ENCODE measurements at regions not wholly inside any gene's neighbourhood (a gene's known extent, or its start where the extent isn't known, plus 50 kb on each side); places are given as distances from the start of the nearest gene placed in this dataset.

DNA sequence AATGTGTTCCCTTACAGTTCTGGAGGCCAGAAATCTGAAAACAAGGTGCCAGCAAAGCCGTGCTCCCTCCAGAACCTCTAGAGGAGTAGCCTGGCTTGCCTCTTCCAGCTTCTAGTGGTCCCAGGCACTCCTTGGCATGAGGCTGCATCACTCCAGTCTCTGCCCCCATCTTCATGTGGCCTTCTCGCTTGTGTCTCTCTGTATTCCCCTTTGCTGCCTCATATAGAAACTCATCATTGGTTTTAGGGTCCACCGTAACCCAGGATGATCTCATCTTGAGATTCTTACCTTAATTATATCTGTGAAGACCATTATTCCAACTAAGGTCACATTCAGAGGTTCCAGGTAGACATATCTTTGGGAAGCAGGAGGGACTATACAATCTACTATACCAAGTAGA lies 182.4 kb downstream of the SKIDA1 start:
- TF ChIP-seq EZH2 (IDR thresholded peaks at IDR 0.05; ENCODE audit: borderline replicate concordance, insufficient read depth, low read length, poor library complexity, severe bottlenecking) (no peak), CTCF (IDR thresholded peaks at IDR 0.05; ENCODE audit: poor library complexity, severe bottlenecking) (no peak), POLR2AphosphoS5 (IDR thresholded peaks at IDR 0.05) (no peak), SMC3 (conservative IDR thresholded peaks at IDR 0.05; ENCODE audit: poor library complexity) (no peak)
- TF ChIP-seq, protein P1, sequence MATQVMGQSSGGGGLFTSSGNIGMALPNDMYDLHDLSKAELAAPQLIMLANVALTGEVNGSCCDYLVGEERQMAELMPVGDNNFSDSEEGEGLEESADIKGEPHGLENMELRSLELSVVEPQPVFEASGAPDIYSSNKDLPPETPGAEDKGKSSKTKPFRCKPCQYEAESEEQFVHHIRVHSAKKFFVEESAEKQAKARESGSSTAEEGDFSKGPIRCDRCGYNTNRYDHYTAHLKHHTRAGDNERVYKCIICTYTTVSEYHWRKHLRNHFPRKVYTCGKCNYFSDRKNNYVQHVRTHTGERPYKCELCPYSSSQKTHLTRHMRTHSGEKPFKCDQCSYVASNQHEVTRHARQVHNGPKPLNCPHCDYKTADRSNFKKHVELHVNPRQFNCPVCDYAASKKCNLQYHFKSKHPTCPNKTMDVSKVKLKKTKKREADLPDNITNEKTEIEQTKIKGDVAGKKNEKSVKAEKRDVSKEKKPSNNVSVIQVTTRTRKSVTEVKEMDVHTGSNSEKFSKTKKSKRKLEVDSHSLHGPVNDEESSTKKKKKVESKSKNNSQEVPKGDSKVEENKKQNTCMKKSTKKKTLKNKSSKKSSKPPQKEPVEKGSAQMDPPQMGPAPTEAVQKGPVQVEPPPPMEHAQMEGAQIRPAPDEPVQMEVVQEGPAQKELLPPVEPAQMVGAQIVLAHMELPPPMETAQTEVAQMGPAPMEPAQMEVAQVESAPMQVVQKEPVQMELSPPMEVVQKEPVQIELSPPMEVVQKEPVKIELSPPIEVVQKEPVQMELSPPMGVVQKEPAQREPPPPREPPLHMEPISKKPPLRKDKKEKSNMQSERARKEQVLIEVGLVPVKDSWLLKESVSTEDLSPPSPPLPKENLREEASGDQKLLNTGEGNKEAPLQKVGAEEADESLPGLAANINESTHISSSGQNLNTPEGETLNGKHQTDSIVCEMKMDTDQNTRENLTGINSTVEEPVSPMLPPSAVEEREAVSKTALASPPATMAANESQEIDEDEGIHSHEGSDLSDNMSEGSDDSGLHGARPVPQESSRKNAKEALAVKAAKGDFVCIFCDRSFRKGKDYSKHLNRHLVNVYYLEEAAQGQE (IDR thresholded peaks at IDR 0.05; ENCODE audit: borderline replicate concordance) = no peak
